Body of pancreas (tissue), 4 donors: ENCODE measurements at regions not wholly inside any gene's neighbourhood (a gene's known extent, or its start where the extent isn't known, plus 50 kb on each side); places are given as distances from the start of the nearest gene placed in this dataset.

Source experiments
- ATAC-seq: fragments of 150-250 bp; one replicate; pipeline ENCODE4 v1.9.1; 2016
- DNase-seq, 4 donors: peaks; one replicate each; pipeline ENCODE4 v3.0.0-alpha.2; 2019
- H3K27ac ChIP-seq, 4 donors: fragments of 200-600 bp; sonication (generic); 1 replicate in 3 of 4; 2 replicates in 1 of 4; pipeline versions ENCODE4 v1.5.1 to v1.6.1; 2016 to 2019; ENCODE audit warnings: mild to moderate bottlenecking in 1 of 4, mixed read lengths in 1 of 4, moderate library complexity in 1 of 4
- H3K27me3 ChIP-seq, 2 donors: fragments of 200-600 bp; sonication (generic); one replicate each; pipeline ENCODE4 v1.6.0; 2016; ENCODE audit warnings: mild to moderate bottlenecking in 1 of 2
- H3K36me3 ChIP-seq, 2 donors: fragments of 200-600 bp; sonication (generic); replicated peaks in 1 of 2; 2 replicates each; pipeline ENCODE4 v1.5.1; 2016; ENCODE audit warnings: low read depth in 2 of 2; ENCODE audit not compliant: insufficient read depth in 1 of 2
- H3K4me1 ChIP-seq: fragments of 200-600 bp; sonication (generic); one replicate; pipeline ENCODE4 v1.6.0; 2016
- H3K4me3 ChIP-seq, 2 donors: fragments of 200-600 bp; sonication (generic); 1 replicate in 1 of 2; 2 replicates in 1 of 2; pipeline ENCODE4 v1.5.1; 2016 to 2019
- H3K9me3 ChIP-seq, 3 donors: fragments of 200-600 bp; sonication (generic); 1 replicate in 2 of 3; 2 replicates in 1 of 3; pipeline ENCODE4 v1.5.1; 2016
- POLR2A ChIP-seq, 3 donors: fragments of 450-650 bp; IDR thresholded peaks; one replicate each; pipeline ENCODE4 v1.6.1; 2016; ENCODE audit warnings: antibody characterized with exemption in 3 of 3, mild to moderate bottlenecking in 2 of 3
- WGBS, 2 donors: methylation state at CpG; one replicate each; pipeline ENCODE4 v1.1.5; 2017; 5-methylcytosine and 5-hydroxymethylcytosine counted together
- intact Hi-C: fragments of 100-400 bp; cut with DNase I; formaldehyde crosslinking; loops from one replicate; pipeline ENCODE4 v1.15.1; 2023
- TF ChIP-seq, protein P1 (sequence below), 7 experiments: fragments of 450-650 bp in 4 of 7; fragments of 200-600 bp in 3 of 7; sonication (generic) in 3 of 7; IDR thresholded peaks; one replicate each; pipeline ENCODE4 v1.5.1; 2016 to 2019; ENCODE audit warnings: antibody characterized with exemption in 7 of 7

GRCh38 chr20:52515877-52516276 is 324.3 kb upstream of the ZFP64 start:
- TF ChIP-seq, protein P1, sequence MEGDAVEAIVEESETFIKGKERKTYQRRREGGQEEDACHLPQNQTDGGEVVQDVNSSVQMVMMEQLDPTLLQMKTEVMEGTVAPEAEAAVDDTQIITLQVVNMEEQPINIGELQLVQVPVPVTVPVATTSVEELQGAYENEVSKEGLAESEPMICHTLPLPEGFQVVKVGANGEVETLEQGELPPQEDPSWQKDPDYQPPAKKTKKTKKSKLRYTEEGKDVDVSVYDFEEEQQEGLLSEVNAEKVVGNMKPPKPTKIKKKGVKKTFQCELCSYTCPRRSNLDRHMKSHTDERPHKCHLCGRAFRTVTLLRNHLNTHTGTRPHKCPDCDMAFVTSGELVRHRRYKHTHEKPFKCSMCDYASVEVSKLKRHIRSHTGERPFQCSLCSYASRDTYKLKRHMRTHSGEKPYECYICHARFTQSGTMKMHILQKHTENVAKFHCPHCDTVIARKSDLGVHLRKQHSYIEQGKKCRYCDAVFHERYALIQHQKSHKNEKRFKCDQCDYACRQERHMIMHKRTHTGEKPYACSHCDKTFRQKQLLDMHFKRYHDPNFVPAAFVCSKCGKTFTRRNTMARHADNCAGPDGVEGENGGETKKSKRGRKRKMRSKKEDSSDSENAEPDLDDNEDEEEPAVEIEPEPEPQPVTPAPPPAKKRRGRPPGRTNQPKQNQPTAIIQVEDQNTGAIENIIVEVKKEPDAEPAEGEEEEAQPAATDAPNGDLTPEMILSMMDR (IDR thresholded peaks at IDR 0.05), result no peak
- TF ChIP-seq POLR2A (IDR thresholded peaks at IDR 0.05), result no peak
- H3K36me3 ChIP-seq, result no peaks in the 10 kb centered on the region
- no peak for DNase-seq
- WGBS, 2 donors, result 51 to 71% methylated on average over 2 of the region's 2 CpGs
- no peaks in the 10 kb centered on the region for H3K4me1 ChIP-seq
- H3K27ac ChIP-seq, result no peak overlapping the region
- ATAC-seq, result no peak
- H3K4me3 ChIP-seq, result no peak overlapping the region
- no peaks in the 10 kb centered on the region for H3K27me3 ChIP-seq
- intact Hi-C loops, result no loop called here
- H3K9me3 ChIP-seq, result no peaks in the 10 kb centered on the region

DNA sequence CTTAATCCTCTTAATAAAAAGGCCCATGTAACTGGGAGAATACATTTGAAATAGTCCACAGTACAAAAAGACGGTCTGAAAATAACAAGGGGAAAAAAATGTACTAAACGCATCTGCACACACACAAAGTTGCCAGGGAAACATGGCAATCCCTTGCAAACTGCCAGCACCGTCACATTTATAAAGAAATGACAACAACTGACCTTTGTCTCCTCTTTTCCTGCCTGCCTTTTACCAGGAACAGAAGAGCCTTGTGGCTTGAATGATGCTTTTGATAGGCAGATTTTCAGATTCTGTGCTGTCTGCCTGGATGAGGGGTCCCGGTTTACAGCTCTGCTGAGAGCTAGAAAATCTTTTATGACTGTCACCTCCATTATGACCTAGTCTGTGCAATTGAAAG is 308.6 kb upstream of the ZFP64 start:
- Histone ChIP-seq H3K4me1 (no peaks in the 10 kb centered on the region), H3K4me3 (no peak overlapping the region), H3K9me3 (no peaks in the 10 kb centered on the region), H3K27me3 (no peaks in the 10 kb centered on the region), H3K27ac (no peak overlapping the region), H3K36me3 (no peaks in the 10 kb centered on the region)
- no peak for DNase-seq
- TF ChIP-seq, protein P1 (IDR thresholded peaks at IDR 0.05), result no peak
- no peak for TF ChIP-seq POLR2A (IDR thresholded peaks at IDR 0.05)
- intact Hi-C loops, result no loop called here
- ATAC-seq, result no peak
- 14 to 25% methylated on average over 4 of the region's 4 CpGs for WGBS, 2 donors

DNA sequence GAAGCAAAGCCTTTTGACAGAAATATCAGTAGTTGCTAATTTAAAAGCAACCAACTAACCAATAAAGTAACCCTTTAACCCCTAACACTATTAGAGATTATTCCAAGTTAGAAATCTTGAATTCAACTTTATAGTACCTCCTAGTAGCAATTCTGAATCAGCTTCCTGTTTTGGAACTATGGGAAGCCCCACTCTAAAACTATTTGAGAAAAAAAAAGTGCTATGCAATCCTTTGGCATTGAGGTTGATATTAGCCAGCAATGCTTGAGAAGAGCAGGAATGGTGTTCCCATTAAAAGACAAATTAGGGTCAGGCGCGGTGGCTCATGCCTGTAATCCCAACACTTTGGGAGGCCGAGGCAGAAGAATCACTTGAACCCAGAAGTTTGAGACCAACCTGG is 306.2 kb upstream of the ZFP64 start:
- Histone ChIP-seq H3K27ac (no peak overlapping the region), H3K9me3 (no peaks in the 10 kb centered on the region), H3K36me3 (no peaks in the 10 kb centered on the region), H3K4me3 (no peak overlapping the region), H3K4me1 (no peaks in the 10 kb centered on the region), H3K27me3 (no peaks in the 10 kb centered on the region)
- no peak for ATAC-seq
- intact Hi-C loops, result no loop called here
- no peak for DNase-seq
- TF ChIP-seq, protein P1 (IDR thresholded peaks at IDR 0.05), result no peak
- no peak for TF ChIP-seq POLR2A (IDR thresholded peaks at IDR 0.05)
- WGBS, 2 donors, result 82 to 89% methylated on average over 3 of the region's 3 CpGs

GRCh38 chr20:52496191-52496590 is 304.6 kb upstream of the ZFP64 start:
- intact Hi-C loops, result no loop called here
- DNase-seq (no peak), ATAC-seq (no peak)
- Histone ChIP-seq H3K27ac (no peak overlapping the region), H3K27me3 (no peaks in the 10 kb centered on the region), H3K36me3 (no peaks in the 10 kb centered on the region), H3K4me3 (no peak overlapping the region), H3K4me1 (no peaks in the 10 kb centered on the region), H3K9me3 (no peaks in the 10 kb centered on the region)
- no peak for TF ChIP-seq POLR2A (IDR thresholded peaks at IDR 0.05)
- TF ChIP-seq, protein P1 (IDR thresholded peaks at IDR 0.05), result no peak
- 73 to 75% methylated on average over 3 of the region's 3 CpGs for WGBS, 2 donors

- no peaks in the 10 kb centered on the region for H3K4me1 ChIP-seq
- no peaks in the 10 kb centered on the region for H3K36me3 ChIP-seq
- 35 to 57% methylated on average over 13 of the region's 13 CpGs for WGBS, 2 donors
- H3K27ac ChIP-seq, result no peak overlapping the region
- ATAC-seq, result no peak
- H3K9me3 ChIP-seq, result no peaks in the 10 kb centered on the region
- TF ChIP-seq, protein P1 (IDR thresholded peaks at IDR 0.05), result no peak
- TF ChIP-seq POLR2A (IDR thresholded peaks at IDR 0.05), result no peak
- peak in 1 of 4 donors; percentile 10 for DNase-seq
- H3K4me3 ChIP-seq, result no peak overlapping the region
- intact Hi-C loops, result no loop called here
- no peaks in the 10 kb centered on the region for H3K27me3 ChIP-seq
Observed at GRCh38 chr20:52494244-52494643, 302.7 kb upstream of the ZFP64 start.
